ENCODE measurements at regions not wholly inside any gene's neighbourhood (a gene's known extent, or its start where the extent isn't known, plus 50 kb on each side); places are given as distances from the start of the nearest gene placed in this dataset.

DNA sequence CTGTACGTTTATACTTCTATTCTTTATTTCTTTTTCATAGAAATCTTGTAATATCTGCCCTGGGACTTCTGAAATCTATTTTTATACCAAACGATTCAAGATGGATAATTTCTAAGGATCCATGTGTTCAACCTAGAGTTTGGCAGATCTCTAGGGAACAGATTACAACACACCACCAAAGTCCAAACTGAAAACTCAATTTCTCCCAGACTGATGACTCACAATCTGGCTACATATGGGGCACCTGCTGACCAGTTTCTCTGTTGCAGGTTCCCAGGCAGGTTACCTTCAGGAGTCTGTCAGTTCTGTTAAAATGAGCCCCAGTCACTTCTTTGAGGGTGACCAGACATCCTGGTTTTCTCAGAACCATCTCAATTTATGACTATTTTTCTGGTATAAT is 439.4 kb downstream of the GPATCH2 start:
- TF ChIP-seq TAF1 (IDR thresholded peaks at IDR 0.05; ENCODE audit: low read depth, low read length) (no peak), POLR2A (IDR thresholded peaks at IDR 0.05; ENCODE audit: low read depth, low read length) (no peak), POLR2AphosphoS5 (IDR thresholded peaks at IDR 0.05; ENCODE audit: low read depth, low read length) (no peak)

Data from GM12891 (cell line).